PC-9 (cell line): ENCODE measurements at regions not wholly inside any gene's neighbourhood (a gene's known extent, or its start where the extent isn't known, plus 50 kb on each side); places are given as distances from the start of the nearest gene placed in this dataset.

Source experiments
- EZH2 ChIP-seq: fragments of 200-600 bp; sonication (generic); IDR thresholded peaks from 2 replicates; pipeline ENCODE4 v1.8.0; 2017; ENCODE audit warnings: antibody characterized with exemption, low read depth
- TF ChIP-seq, protein P1 (sequence below): fragments of 200-600 bp; sonication (generic); conservative IDR thresholded peaks from 2 replicates; pipeline ENCODE4 v1.6.1; 2017; ENCODE audit warnings: mixed run types, antibody characterized with exemption, mild to moderate bottlenecking, moderate library complexity

DNA sequence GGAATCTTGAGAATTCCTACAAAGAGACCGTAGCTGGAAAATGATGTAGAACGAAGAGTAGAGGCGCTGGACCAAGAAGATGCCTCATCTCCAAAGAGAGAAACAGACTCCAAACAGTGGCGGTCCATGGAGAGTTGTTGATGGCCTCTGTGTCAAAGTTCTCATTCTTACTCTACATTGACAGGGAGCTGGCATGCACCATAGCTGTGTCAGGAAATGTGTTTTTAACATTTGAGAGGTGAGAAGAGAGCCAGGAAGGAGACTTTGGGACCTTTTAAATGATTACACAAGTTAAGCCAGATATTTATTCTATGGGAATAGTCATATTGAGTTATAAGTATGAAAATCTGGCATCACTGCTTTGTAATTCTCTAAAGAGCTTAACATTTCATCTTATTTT is 61.5 kb upstream of the FERD3L start:
- TF ChIP-seq, protein P1, sequence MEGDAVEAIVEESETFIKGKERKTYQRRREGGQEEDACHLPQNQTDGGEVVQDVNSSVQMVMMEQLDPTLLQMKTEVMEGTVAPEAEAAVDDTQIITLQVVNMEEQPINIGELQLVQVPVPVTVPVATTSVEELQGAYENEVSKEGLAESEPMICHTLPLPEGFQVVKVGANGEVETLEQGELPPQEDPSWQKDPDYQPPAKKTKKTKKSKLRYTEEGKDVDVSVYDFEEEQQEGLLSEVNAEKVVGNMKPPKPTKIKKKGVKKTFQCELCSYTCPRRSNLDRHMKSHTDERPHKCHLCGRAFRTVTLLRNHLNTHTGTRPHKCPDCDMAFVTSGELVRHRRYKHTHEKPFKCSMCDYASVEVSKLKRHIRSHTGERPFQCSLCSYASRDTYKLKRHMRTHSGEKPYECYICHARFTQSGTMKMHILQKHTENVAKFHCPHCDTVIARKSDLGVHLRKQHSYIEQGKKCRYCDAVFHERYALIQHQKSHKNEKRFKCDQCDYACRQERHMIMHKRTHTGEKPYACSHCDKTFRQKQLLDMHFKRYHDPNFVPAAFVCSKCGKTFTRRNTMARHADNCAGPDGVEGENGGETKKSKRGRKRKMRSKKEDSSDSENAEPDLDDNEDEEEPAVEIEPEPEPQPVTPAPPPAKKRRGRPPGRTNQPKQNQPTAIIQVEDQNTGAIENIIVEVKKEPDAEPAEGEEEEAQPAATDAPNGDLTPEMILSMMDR: no peak
- no peak for TF ChIP-seq EZH2
